ENCODE measurements at regions not wholly inside any gene's neighbourhood (a gene's known extent, or its start where the extent isn't known, plus 50 kb on each side); places are given as distances from the start of the nearest gene placed in this dataset.

DNA sequence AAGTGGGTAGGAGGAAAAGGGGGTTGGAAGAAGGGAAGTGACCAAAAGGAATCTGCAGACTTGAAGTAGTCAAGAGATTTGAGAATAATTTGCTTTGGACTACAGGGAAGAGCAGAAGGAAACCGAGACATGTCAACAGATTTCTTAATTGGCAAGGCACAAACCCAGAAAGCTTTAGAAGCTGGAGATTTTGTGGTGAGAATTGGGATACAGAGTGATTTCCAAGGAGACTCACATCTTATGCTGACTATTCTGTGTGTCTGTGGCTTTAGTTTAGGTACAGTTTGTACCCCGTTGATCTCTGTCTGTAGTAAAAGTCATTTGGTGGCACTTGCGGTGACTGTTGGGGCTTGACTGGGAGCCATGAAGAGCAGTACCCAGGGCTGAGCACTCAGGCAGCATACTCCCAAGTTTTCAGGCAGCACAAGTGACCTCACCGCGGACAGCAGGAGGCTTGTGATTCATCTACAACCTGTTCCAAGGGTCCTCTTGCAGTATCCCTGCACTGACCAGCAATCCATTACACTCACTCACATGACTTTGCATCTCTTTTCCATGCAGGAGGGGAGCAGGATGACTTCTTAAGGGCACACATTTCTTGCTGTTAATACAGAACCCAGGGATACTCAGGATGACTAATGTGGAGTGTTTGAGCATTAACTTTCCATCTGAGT is 97.1 kb upstream of the TNP1 start:
- H3K4me2 ChIP-seq (ENCODE audit: control insufficient read depth, insufficient read depth): no peak overlapping the region
- H3K27ac ChIP-seq (ENCODE audit: control insufficient read depth, insufficient read depth): no peak overlapping the region
- H3K4me1 ChIP-seq (ENCODE audit: control insufficient read depth, insufficient read depth, low read length): no peaks in the 10 kb centered on the region
- H3K9ac ChIP-seq (ENCODE audit: control insufficient read depth, insufficient read depth, low read length): no peak overlapping the region
- H4K20me1 ChIP-seq (ENCODE audit: control insufficient read depth, insufficient read depth): no peaks in the 10 kb centered on the region
- 46% methylated on average over 5 of the region's 5 CpGs for WGBS (ENCODE audit: insufficient coverage, insufficient replicate concordance, low lambda C conversion rate, missing lambda C conversion rate)
- ATAC-seq: no peak
- no peak overlapping the region for H2AFZ ChIP-seq (ENCODE audit: control insufficient read depth, low read depth, low read length)
- ChIA-PET CTCF (no interaction called here), SMC1A (ENCODE audit: uncharacterized antibody, unreplicated experiment) (no interaction called here), RAD21 (ENCODE audit: unreplicated experiment) (no interaction called here), POLR2A (no interaction called here)
- no peaks in the 10 kb centered on the region; a peak in 1 of 4 replicates for H3K27me3 ChIP-seq (replicated peaks in 1 of 2; ENCODE audit: control insufficient read depth in 2 of 2, insufficient read depth in 2 of 2, low read length in 1 of 2)
- FAIRE-seq: no peak
- peaks cover 1% of the 10 kb centered on the region; the same call in 1 of the 3 replicates for H3K9me3 ChIP-seq (replicated peaks; ENCODE audit: control insufficient read depth, insufficient read depth, low read length)
- no peak overlapping the region for H3K4me3 ChIP-seq
- intact Hi-C loops (cut with micrococcal nuclease; ENCODE audit: unreplicated experiment) (no loop called here), in situ Hi-C loops (cut with MboI) (no loop called here)
- no peak for TF ChIP-seq CHD4 (IDR thresholded peaks at IDR 0.05)
- TF ChIP-seq RUNX3 (IDR thresholded peaks at IDR 0.05; ENCODE audit: low read length): no peak
- no peak for TF ChIP-seq ZBTB11 (CRISPR knock-in tag; IDR thresholded peaks at IDR 0.05)
- TF ChIP-seq ZZZ3 (IDR thresholded peaks at IDR 0.05; ENCODE audit: control insufficient read depth, insufficient read length, low read depth): no peak
- TF ChIP-seq RCOR1 (conservative IDR thresholded peaks at IDR 0.05; ENCODE audit: low read depth, low read length): no peak
- TF ChIP-seq POLR2A (IDR thresholded peaks at IDR 0.05; ENCODE audit: low read depth, low read length): no peak
- no peak for TF ChIP-seq CEBPZ (IDR thresholded peaks at IDR 0.05; ENCODE audit: low read depth, low read length)
- TF ChIP-seq, protein P1, sequence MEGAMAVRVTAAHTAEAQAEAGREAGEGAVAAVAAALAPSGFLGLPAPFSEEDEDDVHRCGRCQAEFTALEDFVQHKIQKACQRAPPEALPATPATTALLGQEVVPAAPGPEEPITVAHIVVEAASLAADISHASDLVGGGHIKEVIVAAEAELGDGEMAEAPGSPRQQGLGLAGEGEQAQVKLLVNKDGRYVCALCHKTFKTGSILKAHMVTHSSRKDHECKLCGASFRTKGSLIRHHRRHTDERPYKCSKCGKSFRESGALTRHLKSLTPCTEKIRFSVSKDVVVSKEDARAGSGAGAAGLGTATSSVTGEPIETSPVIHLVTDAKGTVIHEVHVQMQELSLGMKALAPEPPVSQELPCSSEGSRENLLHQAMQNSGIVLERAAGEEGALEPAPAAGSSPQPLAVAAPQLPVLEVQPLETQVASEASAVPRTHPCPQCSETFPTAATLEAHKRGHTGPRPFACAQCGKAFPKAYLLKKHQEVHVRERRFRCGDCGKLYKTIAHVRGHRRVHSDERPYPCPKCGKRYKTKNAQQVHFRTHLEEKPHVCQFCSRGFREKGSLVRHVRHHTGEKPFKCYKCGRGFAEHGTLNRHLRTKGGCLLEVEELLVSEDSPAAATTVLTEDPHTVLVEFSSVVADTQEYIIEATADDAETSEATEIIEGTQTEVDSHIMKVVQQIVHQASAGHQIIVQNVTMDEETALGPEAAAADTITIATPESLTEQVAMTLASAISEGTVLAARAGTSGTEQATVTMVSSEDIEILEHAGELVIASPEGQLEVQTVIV (IDR thresholded peaks at IDR 0.05; ENCODE audit: borderline replicate concordance, partially characterized antibody): no peak
- no peak for TF ChIP-seq RB1 (IDR thresholded peaks at IDR 0.05; ENCODE audit: borderline replicate concordance)
- TF ChIP-seq SUPT20H (IDR thresholded peaks at IDR 0.05; ENCODE audit: borderline replicate concordance, control insufficient read depth, low read depth, low read length): no peak
- TF ChIP-seq SIX5 (IDR thresholded peaks at IDR 0.05; ENCODE audit: low read depth, low read length, severe bottlenecking): no peak
- no peak for TF ChIP-seq STAT1 (conservative IDR thresholded peaks at IDR 0.05)
- TF ChIP-seq MTA2 (IDR thresholded peaks at IDR 0.05; ENCODE audit: low read depth): no peak
- no peak for TF ChIP-seq SPI1 (IDR thresholded peaks at IDR 0.05; ENCODE audit: borderline replicate concordance, insufficient read depth, low read depth, low read length)
- TF ChIP-seq ZSCAN29 (IDR thresholded peaks at IDR 0.05): no peak
- no TSS peak for BruUV-seq (replicated peaks)
- H3K79me2 ChIP-seq (ENCODE audit: control insufficient read depth, insufficient read depth, low read length): no peaks in the 10 kb centered on the region
- DNase-seq (ENCODE audit: low read depth, low spot score): no peak
- H3K36me3 ChIP-seq (ENCODE audit: control insufficient read depth in 2 of 2, insufficient read depth in 2 of 2, low read length in 1 of 2): no peaks in the 10 kb centered on the region

All from GM12878 (cell line).